HG03460 (cell line): ENCODE measurements at regions not wholly inside any gene's neighbourhood (a gene's known extent, or its start where the extent isn't known, plus 50 kb on each side); places are given as distances from the start of the nearest gene placed in this dataset.
"Not testable (repeated sequence)": the region's sequence is repeated elsewhere in the genome, so short reads cannot be mapped to it uniquely, and the experiment has no call there.

Experiments used
- ATAC-seq: cut with Tn5 transposase; IDR thresholded peaks from one replicate; pipeline ENCODE4 v1.9.1; 2021; ENCODE audit not compliant: unreplicated experiment

- ATAC-seq: no peak
Observed at GRCh38 chr2:192827735-192828134, 633.0 kb upstream of the TMEFF2 start.

GRCh38 chr2:192814376-192814775 lies 619.6 kb upstream of the TMEFF2 start:
- no peak for ATAC-seq

DNA sequence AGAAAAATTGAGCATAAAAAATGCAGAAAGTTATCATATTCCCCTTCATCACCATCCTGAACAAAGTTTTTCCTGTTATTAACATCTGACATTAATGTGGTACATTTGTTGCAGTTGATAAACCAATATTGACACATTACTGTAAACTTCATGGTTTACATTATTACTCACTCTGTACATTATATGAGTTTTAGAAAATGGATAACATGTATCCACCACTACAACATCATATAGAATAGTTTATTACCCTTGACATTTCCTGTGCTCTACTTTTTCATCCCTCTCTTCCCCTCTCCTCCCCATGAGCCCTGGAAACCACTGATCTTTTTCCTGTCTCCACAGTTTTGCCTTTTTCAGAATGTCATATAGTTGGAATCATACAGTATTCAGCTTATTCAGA lies 618.6 kb upstream of the TMEFF2 start:
- no peak for ATAC-seq

DNA sequence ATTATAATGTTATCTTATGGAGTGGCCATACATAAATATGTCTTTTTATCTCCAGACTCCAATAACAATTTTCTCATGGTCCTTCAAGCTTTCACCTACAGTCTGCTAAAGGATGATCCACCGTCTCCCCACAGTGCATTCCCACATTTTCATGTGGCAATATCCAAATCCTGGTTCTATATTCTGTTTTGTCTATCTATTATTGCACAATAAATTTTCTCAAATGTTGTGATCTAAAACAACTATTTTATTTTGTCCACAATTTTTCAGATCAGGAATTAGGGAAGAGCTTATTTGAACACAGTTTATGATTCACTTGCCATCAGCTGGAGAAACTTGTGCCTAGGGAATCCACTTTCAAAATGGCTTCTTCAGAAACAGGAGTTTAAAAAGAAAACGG lies 614.4 kb upstream of the TMEFF2 start:
- no peak for ATAC-seq

GRCh38 chr2:192783643-192784042 lies 588.9 kb upstream of the TMEFF2 start:
- no peak for ATAC-seq

DNA sequence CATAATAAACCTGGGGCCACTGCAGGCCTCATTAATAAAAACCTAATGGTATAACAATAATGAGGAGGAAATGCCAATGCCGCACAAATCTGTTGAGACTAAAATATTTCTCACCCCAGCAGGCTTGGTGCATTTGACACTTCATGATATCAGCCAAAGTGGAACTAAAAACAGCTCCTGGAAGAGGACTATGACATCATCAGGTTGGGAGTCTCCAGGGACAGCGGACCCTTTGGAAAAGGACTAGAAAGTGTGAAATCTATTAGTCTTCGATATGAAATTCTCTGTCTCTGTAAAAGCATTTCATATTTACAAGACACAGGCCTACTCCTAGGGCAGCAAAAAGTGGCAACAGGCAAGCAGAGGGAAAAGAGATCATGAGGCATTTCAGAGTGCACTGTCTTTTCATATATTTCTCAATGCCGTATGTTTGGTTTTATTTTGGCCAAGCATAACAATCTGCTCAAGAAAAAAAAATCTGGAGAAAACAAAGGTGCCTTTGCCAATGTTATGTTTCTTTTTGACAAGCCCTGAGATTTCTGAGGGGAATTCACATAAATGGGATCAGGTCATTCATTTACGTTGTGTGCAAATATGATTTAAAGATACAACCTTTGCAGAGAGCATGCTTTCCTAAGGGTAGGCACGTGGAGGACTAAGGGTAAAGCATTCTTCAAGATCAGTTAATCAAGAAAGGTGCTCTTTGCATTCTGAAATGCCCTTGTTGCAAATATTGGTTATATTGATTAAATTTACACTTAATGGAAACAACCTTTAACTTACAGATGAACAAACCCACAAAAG lies 580.9 kb upstream of the TMEFF2 start:
- no peak for ATAC-seq

DNA sequence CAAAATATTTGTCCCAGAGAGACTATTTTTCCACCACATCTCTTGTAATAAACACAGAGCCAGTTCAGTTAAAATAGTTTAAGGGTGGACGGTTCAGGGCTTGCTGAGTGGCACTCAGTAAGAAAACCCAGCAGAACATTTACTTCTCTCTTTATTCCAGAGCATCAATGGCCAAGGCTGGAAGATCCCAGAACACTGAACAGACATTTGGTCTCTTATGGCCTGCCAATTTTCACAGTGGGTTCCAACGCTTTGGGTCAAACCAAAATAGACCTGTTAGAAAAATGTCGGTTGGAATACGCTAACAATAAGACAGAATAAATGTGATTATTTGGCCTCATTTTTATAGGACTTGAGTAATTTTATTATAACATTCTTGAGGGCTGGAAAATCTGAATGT lies 580.3 kb upstream of the TMEFF2 start:
- no peak for ATAC-seq

DNA sequence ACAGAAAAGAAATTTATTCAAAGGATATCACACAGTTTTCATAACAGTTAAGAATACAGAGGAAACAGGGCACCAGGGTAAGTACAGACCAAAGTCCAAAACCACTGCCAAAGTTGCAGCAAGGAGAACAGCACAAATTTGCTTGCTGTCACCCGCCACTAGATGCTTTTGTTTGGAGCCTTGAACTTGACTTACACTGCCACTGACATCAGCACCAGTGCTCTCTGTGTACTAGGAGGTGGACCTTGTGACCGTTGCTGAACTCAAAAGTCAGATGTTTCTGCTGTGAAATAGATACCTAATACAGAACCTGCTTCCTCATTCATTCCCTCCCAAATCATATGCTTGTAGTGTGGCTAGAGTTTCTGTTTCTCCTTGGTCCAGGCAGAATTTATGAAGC lies 578.3 kb upstream of the TMEFF2 start:
- ATAC-seq: no peak

DNA sequence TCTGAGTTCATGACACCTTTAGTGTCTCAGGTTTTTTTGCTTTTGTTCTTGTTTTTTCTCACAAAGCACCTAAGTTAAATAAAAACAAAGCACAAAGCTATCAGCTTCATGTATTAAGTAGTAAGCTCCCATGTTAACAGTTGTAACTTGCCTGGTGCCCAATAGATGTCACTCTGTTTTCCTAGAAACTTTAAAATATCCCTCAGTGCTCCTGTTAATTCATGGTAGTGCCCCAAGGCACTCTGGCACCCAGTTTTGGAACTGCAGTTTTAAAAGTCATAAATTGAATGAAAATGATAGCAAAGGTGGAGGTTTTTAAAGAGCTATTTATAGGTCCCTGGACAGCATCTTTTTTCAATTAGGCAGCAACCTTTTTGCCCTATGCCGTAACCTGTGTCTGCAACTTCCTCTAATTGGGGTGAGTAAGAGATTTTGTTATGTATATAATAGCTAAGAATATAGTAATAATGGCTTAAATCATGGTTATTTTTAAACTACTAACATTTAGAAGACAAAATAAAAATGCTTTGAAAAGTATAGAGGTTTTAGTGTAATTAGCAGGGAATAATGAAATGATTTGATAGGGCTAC lies 555.0 kb upstream of the TMEFF2 start:
- no peak for ATAC-seq

GRCh38 chr2:192741889-192742288 lies 547.2 kb upstream of the TMEFF2 start:
- ATAC-seq: no peak

DNA sequence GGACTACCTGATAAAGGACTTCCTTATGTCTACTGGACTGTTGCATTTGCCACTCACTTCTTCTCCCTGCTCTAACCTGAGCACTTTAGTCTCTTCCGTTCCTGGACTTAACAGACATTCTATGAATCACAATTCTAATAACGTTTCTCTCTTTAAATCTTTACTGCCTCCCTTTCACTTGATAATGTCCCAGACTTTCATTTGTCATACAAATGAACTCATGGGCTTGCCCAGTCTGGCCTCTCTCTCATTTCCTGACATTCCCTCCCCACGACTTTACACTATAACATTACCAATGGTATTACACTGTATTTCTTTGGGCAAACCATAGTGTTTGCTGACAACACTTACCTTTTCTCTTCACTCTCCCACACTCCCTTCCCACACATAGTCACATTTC lies 540.7 kb upstream of the TMEFF2 start:
- ATAC-seq: no peak

GRCh38 chr2:192729369-192729768 lies 534.6 kb upstream of the TMEFF2 start:
- ATAC-seq: no peak

- no peak for ATAC-seq
Observed at GRCh38 chr2:192725991-192726390, 531.3 kb upstream of the TMEFF2 start.

DNA sequence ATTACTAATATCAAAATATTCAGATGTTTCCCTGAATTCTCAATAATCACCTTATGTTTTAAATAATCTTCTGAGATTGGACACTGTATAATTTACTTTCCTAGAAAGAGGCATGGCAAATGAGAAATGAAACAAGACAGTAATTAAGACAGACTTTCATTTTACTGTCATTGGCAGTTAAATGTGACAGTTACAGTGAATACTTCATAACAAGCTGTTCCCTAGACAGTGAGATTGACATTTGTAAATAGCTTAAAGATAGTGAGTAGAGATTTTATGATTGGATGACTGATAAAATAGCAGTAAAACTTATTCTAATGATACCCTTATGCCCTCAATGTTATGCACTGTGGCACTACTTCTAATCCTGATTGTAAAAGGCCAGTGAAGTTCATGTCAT lies 524.9 kb upstream of the TMEFF2 start:
- ATAC-seq: no peak

DNA sequence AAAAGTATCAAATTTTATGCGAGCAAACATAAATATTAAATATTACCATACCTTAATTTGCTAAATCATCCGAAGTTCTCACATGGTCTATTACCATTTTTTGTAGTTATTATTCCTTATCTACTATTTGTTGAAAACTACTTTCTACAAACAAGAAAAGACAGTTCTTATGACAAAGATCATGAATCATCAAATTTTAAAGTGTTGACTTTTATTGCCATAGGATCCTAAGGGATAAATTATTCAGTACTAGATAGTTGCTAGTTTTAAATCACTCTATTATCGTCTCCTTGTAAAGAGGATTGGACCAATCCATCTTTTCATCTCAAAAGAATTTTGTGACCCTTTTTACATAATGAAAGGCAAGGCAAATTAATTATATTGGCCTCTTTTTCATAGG lies 523.6 kb upstream of the TMEFF2 start:
- ATAC-seq: no peak

- ATAC-seq: no peak
Observed at GRCh38 chr2:192700934-192701333, 506.2 kb upstream of the TMEFF2 start.

DNA sequence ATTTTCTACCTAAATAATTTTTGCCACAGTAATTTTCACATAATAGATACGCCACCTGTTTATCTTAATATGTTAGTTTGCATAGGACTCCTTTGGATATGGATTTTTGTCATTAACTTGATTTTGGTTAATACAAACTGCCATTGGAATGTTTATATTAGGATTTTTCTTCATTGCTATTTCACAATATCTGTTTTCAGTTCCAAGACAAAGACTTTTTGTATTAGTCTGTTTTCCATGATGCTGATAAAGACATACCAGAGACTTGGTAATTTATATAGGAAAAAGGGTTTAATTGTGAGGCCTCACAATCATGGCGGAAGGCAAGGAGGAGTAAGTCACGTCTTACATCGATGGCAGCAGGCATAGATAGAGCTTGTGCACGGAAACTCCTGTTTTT lies 503.1 kb upstream of the TMEFF2 start:
- no peak for ATAC-seq

DNA sequence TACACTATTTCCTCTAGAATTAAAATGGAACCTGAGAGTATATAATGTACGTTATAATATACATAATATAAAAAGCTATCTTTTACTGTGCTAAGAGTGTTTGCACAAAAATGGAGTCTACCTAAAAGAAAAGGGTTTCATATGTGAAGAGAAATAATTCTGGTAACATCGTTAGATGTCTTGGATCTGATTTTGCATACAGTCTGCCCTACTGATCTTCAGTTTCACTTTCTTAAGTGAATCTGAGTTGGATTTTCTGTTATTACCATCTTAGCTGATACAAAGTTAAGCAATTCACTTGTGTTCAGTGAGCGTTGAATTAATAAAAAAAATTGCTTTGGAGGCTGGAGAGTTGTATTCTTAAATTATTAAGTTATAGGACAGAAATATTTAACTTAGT lies 502.1 kb upstream of the TMEFF2 start:
- no peak for ATAC-seq

- ATAC-seq: no peak
Observed at GRCh38 chr2:192687015-192687414, 492.3 kb upstream of the TMEFF2 start.

DNA sequence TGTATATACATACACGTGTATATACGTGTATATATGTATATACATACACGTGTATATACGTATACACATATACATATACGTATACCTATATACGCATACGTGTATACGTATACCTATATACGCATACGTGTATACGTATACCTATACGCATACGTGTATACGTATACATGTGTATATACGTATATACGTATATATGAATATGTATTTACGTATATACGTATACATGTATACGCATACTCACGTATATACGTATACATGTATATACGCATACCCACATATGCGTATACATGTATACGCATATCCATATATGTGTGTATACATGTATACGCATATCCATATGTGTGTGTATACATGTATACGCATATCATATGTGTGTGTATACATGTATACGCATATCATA lies 487.8 kb upstream of the TMEFF2 start:
- not testable (repeated sequence) for ATAC-seq

- ATAC-seq: no peak
Observed at GRCh38 chr2:192675681-192676080, 480.9 kb upstream of the TMEFF2 start.

- no peak for ATAC-seq
Observed at GRCh38 chr2:192669505-192670091, 474.9 kb upstream of the TMEFF2 start.
